ENCODE measurements at regions not wholly inside any gene's neighbourhood (a gene's known extent, or its start where the extent isn't known, plus 50 kb on each side); places are given as distances from the start of the nearest gene placed in this dataset.

GRCh38 chr16:85514598-85515318 lies 98.4 kb upstream of the GSE1 start:
- TF ChIP-seq CTCF (IDR thresholded peaks at IDR 0.05; ENCODE audit: low read depth, low read length, poor library complexity, severe bottlenecking), result no peak
- no peak for TF ChIP-seq EZH2phosphoT487 (IDR thresholded peaks at IDR 0.05; ENCODE audit: borderline replicate concordance, low read length)
